ENCODE measurements at regions not wholly inside any gene's neighbourhood (a gene's known extent, or its start where the extent isn't known, plus 50 kb on each side); places are given as distances from the start of the nearest gene placed in this dataset.

DNA sequence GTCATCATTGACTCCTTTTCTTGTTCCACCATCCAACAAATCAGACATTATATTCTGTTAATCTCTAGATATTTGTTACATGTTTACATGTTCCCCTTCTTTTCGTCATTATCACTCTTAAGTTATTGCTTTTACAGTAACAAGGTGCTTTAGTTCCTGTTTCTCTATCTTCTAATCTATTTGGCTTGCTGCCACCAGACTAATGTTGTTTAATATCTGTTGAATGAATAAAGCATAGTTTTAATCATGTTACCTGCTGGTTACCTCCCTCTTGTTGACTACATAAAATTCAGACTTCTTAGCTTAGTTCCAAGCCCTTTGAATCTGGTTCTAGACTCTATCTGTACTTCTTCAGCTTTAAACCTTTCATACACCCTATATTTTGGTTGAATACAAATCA, 129.8 kb upstream of the TRIM2 start:
- ChIA-PET CTCF (interaction anchor here (0.8 to 2.7 kb wide), 4 partner anchors 9 to 53 kb away, joined by 3 to 16 read pairs (median 5); no protein-coding TSS in a partner anchor), POLR2A (no interaction called here)
- no peak for DNase-seq (ENCODE audit: extremely low spot score)
- TF ChIP-seq, protein P1, sequence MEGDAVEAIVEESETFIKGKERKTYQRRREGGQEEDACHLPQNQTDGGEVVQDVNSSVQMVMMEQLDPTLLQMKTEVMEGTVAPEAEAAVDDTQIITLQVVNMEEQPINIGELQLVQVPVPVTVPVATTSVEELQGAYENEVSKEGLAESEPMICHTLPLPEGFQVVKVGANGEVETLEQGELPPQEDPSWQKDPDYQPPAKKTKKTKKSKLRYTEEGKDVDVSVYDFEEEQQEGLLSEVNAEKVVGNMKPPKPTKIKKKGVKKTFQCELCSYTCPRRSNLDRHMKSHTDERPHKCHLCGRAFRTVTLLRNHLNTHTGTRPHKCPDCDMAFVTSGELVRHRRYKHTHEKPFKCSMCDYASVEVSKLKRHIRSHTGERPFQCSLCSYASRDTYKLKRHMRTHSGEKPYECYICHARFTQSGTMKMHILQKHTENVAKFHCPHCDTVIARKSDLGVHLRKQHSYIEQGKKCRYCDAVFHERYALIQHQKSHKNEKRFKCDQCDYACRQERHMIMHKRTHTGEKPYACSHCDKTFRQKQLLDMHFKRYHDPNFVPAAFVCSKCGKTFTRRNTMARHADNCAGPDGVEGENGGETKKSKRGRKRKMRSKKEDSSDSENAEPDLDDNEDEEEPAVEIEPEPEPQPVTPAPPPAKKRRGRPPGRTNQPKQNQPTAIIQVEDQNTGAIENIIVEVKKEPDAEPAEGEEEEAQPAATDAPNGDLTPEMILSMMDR (IDR thresholded peaks at IDR 0.05; ENCODE audit: control extremely low read depth, extremely low read depth, low read depth, missing control alignments): no peak

DNA sequence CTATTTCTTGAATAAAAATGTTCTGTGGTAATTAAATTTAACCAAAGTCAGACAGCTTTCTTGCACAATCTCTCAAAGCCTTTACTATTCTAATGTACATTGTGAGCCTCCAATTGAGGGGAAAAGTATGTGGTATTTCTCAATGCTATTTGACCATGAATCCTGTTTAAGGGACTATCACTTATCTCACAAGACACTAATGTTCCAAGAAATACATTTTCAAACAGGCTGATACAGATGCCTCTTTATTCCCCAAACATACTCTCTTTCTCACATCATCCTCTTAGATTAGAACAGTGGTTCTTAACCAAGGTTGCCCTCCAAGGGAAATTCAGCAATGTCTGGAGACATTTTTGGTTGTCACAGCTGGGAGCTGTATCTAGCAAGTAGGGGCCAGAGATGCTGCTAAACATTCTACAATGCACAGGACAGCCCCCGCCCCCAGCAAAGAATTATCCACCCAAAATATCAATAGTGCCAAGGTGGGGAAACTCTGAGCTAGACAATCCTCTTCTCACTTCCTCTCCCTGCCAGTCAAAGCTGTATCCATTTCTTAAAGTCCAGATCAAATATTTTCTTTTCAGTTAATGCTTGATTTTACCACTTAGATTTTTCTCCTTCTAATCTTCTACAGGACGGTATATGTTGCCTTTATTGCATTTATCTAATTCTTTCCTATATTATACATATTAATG, 129.2 kb upstream of the TRIM2 start:
- POLR2A ChIA-PET: no interaction called here
- TF ChIP-seq, protein P1 (IDR thresholded peaks at IDR 0.05; ENCODE audit: control extremely low read depth, extremely low read depth, low read depth, missing control alignments): no peak
- DNase-seq (ENCODE audit: extremely low spot score): no peak
- CTCF ChIA-PET: interaction anchor here (0.9 to 2.7 kb wide), 5 partner anchors 10 to 53 kb away, joined by 3 to 16 read pairs (median 4); no protein-coding TSS in a partner anchor

DNA sequence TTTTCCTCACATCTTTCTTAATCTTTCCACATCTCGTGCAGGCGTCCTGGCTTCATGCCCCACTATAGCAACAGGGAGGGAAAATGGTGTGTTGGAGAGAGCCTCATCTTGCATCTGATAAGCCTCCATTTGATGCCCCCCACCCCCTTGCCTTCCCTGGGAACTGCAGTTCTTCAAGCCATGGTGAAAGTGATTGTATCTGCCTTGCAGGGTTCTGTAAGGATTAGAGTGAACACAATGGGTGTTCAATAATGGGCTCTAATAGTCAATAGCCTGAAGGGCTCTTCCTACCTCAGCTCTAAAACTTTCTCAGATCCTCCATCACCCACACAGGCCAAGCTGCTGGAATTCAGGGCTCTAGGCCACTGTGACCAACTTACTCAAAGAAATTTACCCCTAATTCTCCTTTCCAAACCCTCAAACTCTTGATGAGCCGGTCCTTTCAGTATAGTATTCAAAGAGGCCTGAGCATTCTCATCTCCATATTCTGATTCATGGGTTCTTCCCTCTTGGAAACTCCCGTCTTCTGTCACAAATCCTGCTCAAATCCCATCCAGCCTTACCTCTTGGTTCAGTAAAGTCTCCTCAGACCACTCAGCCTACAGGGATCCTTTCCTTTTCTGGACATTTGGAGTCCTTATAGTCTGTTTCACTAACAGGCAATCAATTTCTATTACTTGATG, 128.3 kb upstream of the TRIM2 start:
- ChIA-PET POLR2A (no interaction called here), CTCF (interaction anchor here (1.0 to 2.7 kb wide), 3 partner anchors 9 to 24 kb away, joined by 3 to 16 read pairs (median 4); no protein-coding TSS in a partner anchor)
- DNase-seq (ENCODE audit: extremely low spot score): no peak
- TF ChIP-seq, protein P1 (IDR thresholded peaks at IDR 0.05; ENCODE audit: control extremely low read depth, extremely low read depth, low read depth, missing control alignments): no peak

DNA sequence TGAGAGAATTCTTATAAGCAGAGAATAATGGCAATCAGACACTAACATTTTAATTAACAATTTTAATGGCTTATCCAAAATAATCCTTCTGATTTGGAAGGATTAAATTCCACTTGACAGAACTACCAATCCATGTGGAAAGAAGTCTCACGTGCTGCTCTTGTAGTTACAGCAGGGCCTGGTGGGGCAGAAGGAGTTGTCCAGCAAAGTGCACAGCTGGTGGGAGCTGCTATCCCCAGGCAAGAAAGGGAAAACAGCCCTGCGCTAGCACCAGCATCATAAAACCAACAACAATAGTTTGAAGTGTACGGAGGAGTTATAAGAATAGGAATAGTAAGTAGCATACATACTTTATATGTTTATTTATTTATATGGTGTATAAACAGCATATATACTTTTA, 127.4 kb upstream of the TRIM2 start:
- POLR2A ChIA-PET: no interaction called here
- TF ChIP-seq, protein P1 (IDR thresholded peaks at IDR 0.05; ENCODE audit: control extremely low read depth, extremely low read depth, low read depth, missing control alignments): no peak
- CTCF ChIA-PET: interaction anchor here (1.0 kb wide), 1 partner anchor 9 kb away, joined by 3 read pairs; no protein-coding TSS in a partner anchor
- DNase-seq (ENCODE audit: extremely low spot score): no peak

DNA sequence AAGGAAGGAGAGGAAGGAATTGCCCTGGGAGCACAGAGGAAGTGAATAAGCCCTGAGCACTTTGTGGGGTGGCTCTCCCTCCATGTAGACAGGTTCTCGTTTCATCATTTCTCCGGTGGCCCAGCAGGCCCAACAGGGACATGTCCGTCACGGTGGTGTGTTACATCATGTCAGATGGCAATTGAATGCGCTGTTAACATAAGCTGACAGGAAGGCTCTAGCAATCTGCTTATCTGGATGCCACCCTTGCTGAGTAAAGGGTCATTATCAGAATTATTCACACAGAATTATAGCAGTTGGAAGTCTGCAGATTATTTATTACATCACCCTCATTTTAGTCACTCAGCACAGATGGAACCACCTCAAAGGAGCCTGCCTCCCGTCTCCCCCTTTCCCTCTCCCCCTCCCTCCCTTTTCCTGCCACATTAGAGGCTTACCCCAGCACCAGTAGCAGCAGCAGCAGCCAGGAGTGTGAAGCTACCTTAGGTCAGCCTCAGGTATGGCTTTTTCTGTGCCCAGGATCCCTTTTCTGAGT, 124.3 kb upstream of the TRIM2 start:
- TF ChIP-seq, protein P1 (IDR thresholded peaks at IDR 0.05; ENCODE audit: control extremely low read depth, extremely low read depth, low read depth, missing control alignments): no peak
- ChIA-PET CTCF (interaction anchor here (0.8 to 1.1 kb wide), 3 partner anchors 9 to 228 kb away, joined by 3 to 4 read pairs (median 3); no protein-coding TSS in a partner anchor), POLR2A (no interaction called here)
- no peak for DNase-seq (ENCODE audit: extremely low spot score)

DNA sequence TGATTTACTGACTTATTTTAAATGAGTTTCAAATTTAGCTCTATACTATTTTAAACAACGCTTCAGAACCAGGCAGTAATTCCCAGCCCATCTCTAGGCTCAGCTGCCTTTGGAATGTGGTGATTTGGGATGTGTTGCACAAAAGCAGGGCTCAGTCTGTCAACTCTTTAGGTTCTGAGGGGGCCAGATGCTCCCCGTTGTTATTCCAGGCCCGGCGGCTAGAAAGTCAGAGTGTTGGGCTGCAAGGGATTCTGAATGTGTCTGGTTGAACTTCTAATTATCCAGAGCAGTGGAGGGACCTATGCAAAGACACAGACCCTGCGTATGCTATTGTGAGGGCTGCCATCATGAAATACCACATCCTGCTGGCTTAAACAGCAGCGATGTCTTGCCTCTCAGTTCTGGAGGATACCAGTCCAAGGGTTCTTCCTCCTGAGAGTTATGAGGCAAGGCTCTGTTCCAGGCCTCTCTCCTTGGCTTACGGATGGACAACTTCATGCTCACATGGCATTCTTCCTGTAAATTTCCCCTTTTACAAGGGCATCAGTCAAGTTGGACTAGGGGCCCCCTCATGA, 123.2 kb upstream of the TRIM2 start:
- ChIA-PET CTCF (interaction anchor here (5.7 kb wide), 1 partner anchor 45 kb away, joined by 64 read pairs; no protein-coding TSS in a partner anchor), POLR2A (no interaction called here)
- TF ChIP-seq, protein P1 (IDR thresholded peaks at IDR 0.05; ENCODE audit: control extremely low read depth, extremely low read depth, low read depth, missing control alignments): no peak
- no peak for DNase-seq (ENCODE audit: extremely low spot score)

Measured in GM10248 (cell line).